ENCODE measurements at regions not wholly inside any gene's neighbourhood (a gene's known extent, or its start where the extent isn't known, plus 50 kb on each side); places are given as distances from the start of the nearest gene placed in this dataset.

- no peak overlapping the region for H3K4me3 Mint-ChIP-seq
- no peak for DNase-seq
- no peaks in the 10 kb centered on the region for H3K4me1 Mint-ChIP-seq (ENCODE audit: low read depth)
- H3K27me3 Mint-ChIP-seq = peaks cover 2% of the 10 kb centered on the region
- POLR2A ChIA-PET = no interaction called here
- intact Hi-C loops (cut with micrococcal nuclease) = no loop called here
- no peaks in the 10 kb centered on the region for H3K36me3 Mint-ChIP-seq
- CTCF ChIA-PET = no interaction called here
- H3K9me3 Mint-ChIP-seq = no peaks in the 10 kb centered on the region
- H3K27ac Mint-ChIP-seq = no peak overlapping the region
These were observed 967.6 kb upstream of the GJE1 start for GRCh38 chr6:141165002-141165665.

GRCh38 chr6:141164042-141164743 lies 968.5 kb upstream of the GJE1 start:
- no peak overlapping the region for H3K27ac Mint-ChIP-seq
- no peaks in the 10 kb centered on the region for H3K36me3 Mint-ChIP-seq
- CTCF ChIA-PET = no interaction called here
- H3K4me3 Mint-ChIP-seq = no peak overlapping the region
- DNase-seq = no peak
- no peaks in the 10 kb centered on the region for H3K4me1 Mint-ChIP-seq (ENCODE audit: low read depth)
- no peaks in the 10 kb centered on the region for H3K9me3 Mint-ChIP-seq
- POLR2A ChIA-PET = no interaction called here
- intact Hi-C loops (cut with micrococcal nuclease) = no loop called here
- peaks cover 2% of the 10 kb centered on the region for H3K27me3 Mint-ChIP-seq

GRCh38 chr6:141163107-141163506 lies 969.6 kb upstream of the GJE1 start:
- H3K9me3 Mint-ChIP-seq = no peaks in the 10 kb centered on the region
- no peak for DNase-seq
- no peak overlapping the region for H3K4me3 Mint-ChIP-seq
- H3K27me3 Mint-ChIP-seq = peaks cover 2% of the 10 kb centered on the region
- no peak overlapping the region for H3K27ac Mint-ChIP-seq
- H3K36me3 Mint-ChIP-seq = no peaks in the 10 kb centered on the region
- POLR2A ChIA-PET = no interaction called here
- CTCF ChIA-PET = no interaction called here
- H3K4me1 Mint-ChIP-seq (ENCODE audit: low read depth) = no peaks in the 10 kb centered on the region
- intact Hi-C loops (cut with micrococcal nuclease) = no loop called here

GRCh38 chr6:141158740-141159139 lies 974.0 kb upstream of the GJE1 start:
- Mint-ChIP-seq H3K27me3 (no peaks in the 10 kb centered on the region), H3K9me3 (peaks cover 13% of the 10 kb centered on the region), H3K27ac (no peak overlapping the region), H3K4me1 (ENCODE audit: low read depth) (peaks cover 5% of the 10 kb centered on the region), H3K4me3 (no peak overlapping the region), H3K36me3 (peaks cover 2% of the 10 kb centered on the region)
- CTCF ChIA-PET = no interaction called here
- DNase-seq = no peak
- POLR2A ChIA-PET = no interaction called here
- intact Hi-C loops (cut with micrococcal nuclease) = no loop called here

GRCh38 chr6:141153563-141153962 lies 979.2 kb upstream of the GJE1 start:
- peak; percentile 13 for DNase-seq

GRCh38 chr6:141152951-141153350 lies 979.8 kb upstream of the GJE1 start:
- H3K27ac Mint-ChIP-seq = no peak overlapping the region
- DNase-seq = no peak
- H3K27me3 Mint-ChIP-seq = no peaks in the 10 kb centered on the region
- peaks cover 13% of the 10 kb centered on the region for H3K9me3 Mint-ChIP-seq
- POLR2A ChIA-PET = no interaction called here
- H3K4me3 Mint-ChIP-seq = no peak overlapping the region
- peaks cover 23% of the 10 kb centered on the region for H3K4me1 Mint-ChIP-seq (ENCODE audit: low read depth)
- peaks cover 3% of the 10 kb centered on the region for H3K36me3 Mint-ChIP-seq
- CTCF ChIA-PET = no interaction called here
- intact Hi-C loops (cut with micrococcal nuclease) = no loop called here

More at GRCh38 chr6:141153563-141153962, 979.2 kb upstream of the GJE1 start:
- intact Hi-C loops (cut with micrococcal nuclease) = no loop called here
- H3K27me3 Mint-ChIP-seq = no peaks in the 10 kb centered on the region
- H3K4me1 Mint-ChIP-seq (ENCODE audit: low read depth) = peaks cover 23% of the 10 kb centered on the region
- ChIA-PET CTCF (no interaction called here), POLR2A (no interaction called here)
- H3K27ac Mint-ChIP-seq = peak overlapping the region; percentile 69
- H3K36me3 Mint-ChIP-seq = peaks cover 3% of the 10 kb centered on the region
- peaks cover 13% of the 10 kb centered on the region for H3K9me3 Mint-ChIP-seq
- no peak overlapping the region for H3K4me3 Mint-ChIP-seq

GRCh38 chr6:141151710-141152417 lies 980.9 kb upstream of the GJE1 start:
- H3K4me1 Mint-ChIP-seq (ENCODE audit: low read depth) = peaks cover 23% of the 10 kb centered on the region
- ChIA-PET POLR2A (no interaction called here), CTCF (no interaction called here)
- no peaks in the 10 kb centered on the region for H3K27me3 Mint-ChIP-seq
- H3K27ac Mint-ChIP-seq = no peak overlapping the region
- intact Hi-C loops (cut with micrococcal nuclease) = no loop called here
- no peak for DNase-seq
- peaks cover 3% of the 10 kb centered on the region for H3K36me3 Mint-ChIP-seq
- H3K4me3 Mint-ChIP-seq = no peak overlapping the region
- peaks cover 13% of the 10 kb centered on the region for H3K9me3 Mint-ChIP-seq

- H3K27ac Mint-ChIP-seq = no peak overlapping the region
- DNase-seq = no peak
- H3K4me3 Mint-ChIP-seq = no peak overlapping the region
- intact Hi-C loops (cut with micrococcal nuclease) = no loop called here
- H3K27me3 Mint-ChIP-seq = no peaks in the 10 kb centered on the region
- H3K9me3 Mint-ChIP-seq = no peaks in the 10 kb centered on the region
- peaks cover 9% of the 10 kb centered on the region for H3K4me1 Mint-ChIP-seq (ENCODE audit: low read depth)
- POLR2A ChIA-PET = no interaction called here
- no peaks in the 10 kb centered on the region for H3K36me3 Mint-ChIP-seq
- CTCF ChIA-PET = no interaction called here
These were observed 990.9 kb upstream of the GJE1 start for GRCh38 chr6:141141870-141142269.

- H3K27ac Mint-ChIP-seq = no peak overlapping the region
- no peaks in the 10 kb centered on the region for H3K36me3 Mint-ChIP-seq
- POLR2A ChIA-PET = no interaction called here
- no peak for DNase-seq
- H3K4me1 Mint-ChIP-seq (ENCODE audit: low read depth) = peaks cover 9% of the 10 kb centered on the region
- intact Hi-C loops (cut with micrococcal nuclease) = no loop called here
- no peak overlapping the region for H3K4me3 Mint-ChIP-seq
- CTCF ChIA-PET = no interaction called here
- H3K27me3 Mint-ChIP-seq = no peaks in the 10 kb centered on the region
- H3K9me3 Mint-ChIP-seq = no peaks in the 10 kb centered on the region
These were observed 991.8 kb upstream of the GJE1 start for GRCh38 chr6:141140905-141141304.

GRCh38 chr6:141139461-141139860 lies 993.3 kb upstream of the GJE1 start:
- Mint-ChIP-seq H3K9me3 (no peaks in the 10 kb centered on the region), H3K4me1 (ENCODE audit: low read depth) (peaks cover 9% of the 10 kb centered on the region), H3K27ac (no peak overlapping the region), H3K27me3 (no peaks in the 10 kb centered on the region), H3K36me3 (no peaks in the 10 kb centered on the region), H3K4me3 (no peak overlapping the region)
- no peak for DNase-seq
- ChIA-PET POLR2A (no interaction called here), CTCF (no interaction called here)
- intact Hi-C loops (cut with micrococcal nuclease) = no loop called here

GRCh38 chr6:141134723-141135122 lies 998.0 kb upstream of the GJE1 start:
- DNase-seq = no peak
- no peak overlapping the region for H3K4me3 Mint-ChIP-seq
- POLR2A ChIA-PET = no interaction called here
- H3K27me3 Mint-ChIP-seq = no peaks in the 10 kb centered on the region
- no peaks in the 10 kb centered on the region for H3K36me3 Mint-ChIP-seq
- no peaks in the 10 kb centered on the region for H3K9me3 Mint-ChIP-seq
- H3K27ac Mint-ChIP-seq = no peak overlapping the region
- no peaks in the 10 kb centered on the region for H3K4me1 Mint-ChIP-seq (ENCODE audit: low read depth)
- intact Hi-C loops (cut with micrococcal nuclease) = no loop called here
- CTCF ChIA-PET = no interaction called here

GRCh38 chr6:141133836-141134235 lies 998.9 kb upstream of the GJE1 start:
- H3K27ac Mint-ChIP-seq = no peak overlapping the region
- H3K4me1 Mint-ChIP-seq (ENCODE audit: low read depth) = no peaks in the 10 kb centered on the region
- CTCF ChIA-PET = no interaction called here
- H3K27me3 Mint-ChIP-seq = no peaks in the 10 kb centered on the region
- no peak overlapping the region for H3K4me3 Mint-ChIP-seq
- DNase-seq = no peak
- H3K36me3 Mint-ChIP-seq = no peaks in the 10 kb centered on the region
- POLR2A ChIA-PET = no interaction called here
- no peaks in the 10 kb centered on the region for H3K9me3 Mint-ChIP-seq
- intact Hi-C loops (cut with micrococcal nuclease) = no loop called here

- H3K27ac Mint-ChIP-seq = no peak overlapping the region
These were observed 999.4 kb upstream of the GJE1 start for GRCh38 chr6:141133346-141133745.

More at GRCh38 chr6:141133346-141133745, 999.4 kb upstream of the GJE1 start:
- no peak for DNase-seq
- CTCF ChIA-PET = interaction anchor here (0.6 kb wide), 1 partner anchor 133 kb away, joined by 3 read pairs; no protein-coding TSS in a partner anchor
- intact Hi-C loops (cut with micrococcal nuclease) = no loop called here
- H3K36me3 Mint-ChIP-seq = no peaks in the 10 kb centered on the region
- H3K4me3 Mint-ChIP-seq = no peak overlapping the region
- H3K4me1 Mint-ChIP-seq (ENCODE audit: low read depth) = no peaks in the 10 kb centered on the region
- H3K27me3 Mint-ChIP-seq = no peaks in the 10 kb centered on the region
- H3K9me3 Mint-ChIP-seq = no peaks in the 10 kb centered on the region
- POLR2A ChIA-PET = no interaction called here
